Hepatocyte (in vitro differentiated cells): ENCODE measurements at regions not wholly inside any gene's neighbourhood (a gene's known extent, or its start where the extent isn't known, plus 50 kb on each side); places are given as distances from the start of the nearest gene placed in this dataset.

Experiments
- CTCF ChIP-seq: fragments of 200-600 bp; sonication (generic); IDR thresholded peaks from 2 replicates; pipeline ENCODE4 v1.5.1; 2016; ENCODE audit warnings: antibody characterized with exemption, mild to moderate bottlenecking; ENCODE audit not compliant: poor library complexity
- EZH2 ChIP-seq: fragments of 200-600 bp; sonication (generic); IDR thresholded peaks from 2 replicates; pipeline ENCODE4 v1.6.1; 2016; ENCODE audit warnings: antibody characterized with exemption, mild to moderate bottlenecking, borderline replicate concordance

DNA sequence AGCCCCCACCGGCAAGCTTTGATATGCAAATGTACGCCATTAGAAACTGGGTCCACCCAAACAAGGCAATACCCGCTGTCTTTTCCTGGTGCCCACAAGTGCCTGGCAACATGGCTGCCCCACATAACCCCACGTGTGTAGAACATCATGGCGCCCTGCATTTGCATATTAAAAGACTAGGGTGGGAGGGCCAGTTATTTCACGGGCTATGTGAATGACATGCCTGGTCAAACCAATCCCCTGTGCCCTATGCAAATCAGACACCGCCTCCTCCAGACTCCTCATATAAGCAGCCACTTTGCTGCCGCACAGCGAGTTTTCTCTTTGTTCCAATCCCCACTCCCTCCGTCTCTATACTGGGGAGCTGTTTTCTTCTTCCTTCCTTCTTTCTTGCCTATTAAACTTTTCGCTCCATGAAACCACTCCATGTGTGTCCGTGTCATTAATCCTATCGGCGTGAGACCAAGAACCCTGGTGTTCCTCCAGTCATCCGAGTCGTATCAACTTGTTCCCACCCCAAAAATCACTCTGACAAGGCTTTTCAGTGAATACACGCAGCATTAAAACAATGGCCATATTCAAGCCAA is 112.6 kb upstream of the SORBS2 start:
- no peak for TF ChIP-seq CTCF
- no peak for TF ChIP-seq EZH2
